GM18520 (cell line): ENCODE measurements at regions not wholly inside any gene's neighbourhood (a gene's known extent, or its start where the extent isn't known, plus 50 kb on each side); places are given as distances from the start of the nearest gene placed in this dataset.

Experiments used
- ATAC-seq: cut with Tn5 transposase; IDR thresholded peaks from one replicate; pipeline ENCODE4 v1.9.1; 2021; ENCODE audit not compliant: unreplicated experiment

DNA sequence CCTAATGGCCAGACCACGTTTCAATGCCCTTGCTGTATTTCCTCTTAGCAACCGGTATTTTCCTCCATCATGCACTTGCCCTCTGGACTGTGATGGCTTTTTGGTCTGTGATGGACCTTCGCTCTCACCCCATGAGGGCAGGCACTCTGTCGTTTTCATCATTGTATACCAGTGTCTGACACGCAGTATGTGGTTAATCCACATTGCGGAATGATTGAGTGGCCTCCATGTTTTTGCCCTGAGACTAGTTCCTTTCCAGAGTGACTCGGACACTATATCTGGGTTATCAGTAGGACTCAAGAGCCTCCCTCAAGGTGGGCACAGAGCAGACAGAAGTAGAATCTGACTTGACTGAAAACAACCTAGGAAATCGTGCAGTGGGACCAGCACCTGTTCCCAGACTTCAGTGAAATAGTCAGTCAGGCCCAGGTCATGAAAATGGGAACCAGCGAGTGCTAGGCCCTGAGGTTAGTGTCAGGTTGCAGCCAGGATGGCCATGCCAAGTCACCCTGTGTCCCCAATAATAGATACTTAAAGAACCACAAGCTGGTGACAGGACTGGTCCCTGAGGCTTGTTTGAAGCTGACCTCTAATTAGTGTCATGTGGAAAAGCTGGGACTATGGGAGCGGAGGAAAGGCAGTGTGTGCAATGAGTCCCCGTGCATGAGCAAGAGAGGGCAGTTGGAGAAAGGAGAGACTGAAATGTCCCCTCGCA is 464.7 kb downstream of the INSC start:
- ATAC-seq, result no peak

GRCh38 chr11:15580056-15580774 is 465.5 kb downstream of the INSC start:
- no peak for ATAC-seq

GRCh38 chr11:15580775-15581095 is 466.0 kb downstream of the INSC start:
- no peak for ATAC-seq

DNA sequence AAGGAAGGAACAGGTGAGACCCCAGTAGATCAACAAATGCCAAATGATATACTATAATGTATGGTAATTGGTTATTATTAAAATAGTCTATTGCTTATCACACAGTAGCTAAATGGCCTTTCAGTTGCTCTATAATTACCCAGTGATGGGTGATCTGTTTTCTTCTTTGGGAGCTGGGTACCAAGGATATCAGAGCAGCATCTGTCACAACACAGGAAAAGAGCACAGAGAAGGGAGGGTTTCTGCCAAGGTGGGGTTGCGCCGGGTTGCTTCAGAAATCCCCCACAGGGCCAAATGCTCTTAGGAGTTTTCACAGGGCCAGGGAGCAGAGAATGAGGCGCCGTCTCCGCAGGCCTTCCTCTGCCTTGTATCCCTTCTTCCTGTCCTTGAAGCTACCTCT is 469.4 kb downstream of the INSC start:
- no peak for ATAC-seq

DNA sequence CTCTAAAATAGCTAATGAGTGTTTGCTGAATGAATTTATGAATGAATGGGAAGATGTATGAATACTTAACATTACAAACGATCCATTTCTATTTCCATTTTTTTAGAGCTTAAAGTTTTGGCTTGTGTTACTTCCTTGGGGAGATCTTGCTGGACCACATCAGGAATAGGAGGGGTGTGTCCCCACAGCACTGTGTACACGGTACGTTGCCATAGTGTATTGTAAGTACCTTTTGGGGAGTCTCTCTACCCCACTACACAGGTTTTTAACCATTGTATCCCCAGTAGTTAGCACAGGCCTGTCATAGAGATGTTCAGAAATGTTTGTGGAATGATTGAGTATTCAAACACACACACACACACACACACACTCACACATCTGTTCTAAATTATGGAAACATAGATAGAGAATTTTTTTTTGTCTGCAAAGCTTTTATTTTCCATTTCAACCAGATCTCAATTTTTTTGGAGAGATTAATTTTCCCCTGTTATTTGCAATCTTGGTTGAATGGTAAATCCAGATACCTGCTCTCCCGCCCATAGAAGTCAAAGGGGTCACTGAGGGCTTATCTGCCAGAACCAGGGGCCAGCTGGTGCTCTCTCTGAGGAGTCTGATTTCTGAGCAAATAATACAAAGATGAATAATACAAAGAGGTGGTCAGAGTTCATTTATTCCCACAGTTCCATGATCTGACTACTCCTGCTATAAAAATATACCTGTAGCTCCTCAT is 471.0 kb downstream of the INSC start:
- ATAC-seq, result no peak

DNA sequence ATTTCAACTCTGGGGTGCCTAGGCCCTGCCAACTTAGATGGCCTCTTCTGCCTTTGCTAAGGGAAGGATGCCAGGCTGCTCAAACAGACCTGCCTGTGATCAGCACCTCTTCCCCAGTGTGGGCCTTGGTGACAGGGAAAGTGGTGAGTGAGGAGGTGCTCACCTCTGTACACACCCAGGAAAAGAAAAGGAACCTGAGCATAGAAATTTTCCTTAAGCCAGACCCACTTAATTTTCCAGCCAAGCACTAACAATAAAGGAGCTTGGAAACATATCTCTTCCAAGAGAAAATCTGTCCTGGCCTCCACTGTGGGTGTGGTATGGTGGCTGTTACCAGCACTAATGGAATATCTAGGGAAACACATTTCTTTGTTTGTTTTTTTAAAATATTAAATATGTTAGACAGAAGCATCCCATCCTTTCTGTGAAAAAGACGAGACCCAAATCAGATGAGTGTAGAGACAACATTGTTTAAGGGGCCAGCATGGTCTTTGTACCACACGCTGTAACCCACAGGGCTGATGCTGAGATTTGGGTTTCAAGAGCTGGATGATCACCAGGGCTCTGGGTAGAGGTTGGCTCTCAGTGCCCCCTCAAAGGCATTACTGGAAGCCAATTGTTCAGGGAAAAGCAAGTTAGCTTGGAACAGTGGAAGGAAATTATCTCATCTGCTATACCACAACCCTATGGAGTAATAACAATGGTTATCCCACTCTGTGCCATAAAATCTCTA is 472.2 kb downstream of the INSC start:
- ATAC-seq, result no peak

DNA sequence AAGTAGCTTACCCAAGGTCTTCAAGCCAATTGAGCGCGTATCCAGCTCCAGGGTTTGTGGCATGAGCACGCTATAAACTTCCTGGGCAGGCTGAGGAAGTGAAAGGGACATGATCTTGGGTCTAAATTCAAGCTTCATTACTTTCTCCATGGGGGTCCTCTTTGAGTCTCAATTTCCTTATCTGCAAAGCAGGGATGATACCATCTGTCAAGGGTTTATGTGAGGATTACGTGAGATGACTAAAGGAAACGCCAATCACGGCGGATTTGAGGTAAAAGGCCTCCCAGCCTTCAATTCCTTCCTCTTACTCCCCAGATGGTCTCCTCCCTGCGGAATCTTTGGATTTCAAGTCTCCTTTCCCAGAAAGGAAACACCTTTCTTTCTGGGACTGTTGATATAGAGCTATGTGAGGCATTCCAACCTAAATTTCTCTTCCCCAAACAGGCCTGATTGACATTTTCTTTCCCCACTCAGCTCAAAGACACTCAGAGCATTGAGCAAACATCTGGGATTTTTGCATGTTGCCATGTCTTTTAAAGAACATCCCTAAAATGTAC is 474.4 kb downstream of the INSC start:
- no peak for ATAC-seq

- ATAC-seq, result no peak
These were observed 475.4 kb downstream of the INSC start for GRCh38 chr11:15590132-15590531.

DNA sequence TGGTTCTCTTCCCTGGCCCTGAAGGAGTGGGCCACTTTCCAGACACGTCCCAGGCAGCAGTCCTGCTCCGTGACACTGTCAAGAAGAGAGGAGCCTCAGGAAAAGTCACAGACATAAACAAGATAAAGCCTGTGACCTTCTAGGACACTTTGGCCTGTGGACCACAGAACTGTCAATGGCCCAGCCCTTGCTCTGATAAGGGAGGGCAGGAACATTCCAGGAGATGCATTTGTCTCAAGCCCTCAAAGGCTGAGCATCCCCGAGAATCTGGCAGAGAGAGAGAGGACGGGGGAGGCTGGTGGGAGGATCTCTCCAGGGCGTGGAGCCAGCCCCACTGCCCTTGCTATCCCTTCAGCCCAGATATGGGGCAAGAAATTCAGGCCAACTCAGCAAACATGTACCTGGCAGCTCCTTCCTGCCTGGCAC is 476.4 kb downstream of the INSC start:
- no peak for ATAC-seq

GRCh38 chr11:15594607-15595006 is 479.9 kb downstream of the INSC start:
- ATAC-seq, result no peak

- no peak for ATAC-seq
These were observed 484.7 kb downstream of the INSC start for GRCh38 chr11:15599376-15599775.

DNA sequence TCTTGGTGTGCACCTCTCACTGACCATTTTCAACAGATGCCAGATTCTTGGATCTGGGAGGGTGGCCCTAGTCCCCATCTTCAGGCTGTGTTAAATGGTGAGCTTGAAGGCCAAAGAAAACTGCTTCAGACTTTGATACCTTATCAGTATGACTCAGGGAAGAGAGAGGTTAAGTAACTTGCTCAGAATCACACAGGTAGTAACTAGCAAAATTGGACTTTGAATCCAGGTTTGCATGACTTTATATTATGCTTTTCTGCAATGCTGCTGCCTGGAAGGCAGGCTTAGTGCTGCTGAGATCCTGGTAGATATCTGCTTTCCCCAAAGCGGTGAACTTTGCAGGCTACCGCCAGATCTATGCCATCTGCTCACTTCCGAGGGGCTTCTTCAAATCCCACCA is 487.3 kb downstream of the INSC start:
- ATAC-seq, result no peak

DNA sequence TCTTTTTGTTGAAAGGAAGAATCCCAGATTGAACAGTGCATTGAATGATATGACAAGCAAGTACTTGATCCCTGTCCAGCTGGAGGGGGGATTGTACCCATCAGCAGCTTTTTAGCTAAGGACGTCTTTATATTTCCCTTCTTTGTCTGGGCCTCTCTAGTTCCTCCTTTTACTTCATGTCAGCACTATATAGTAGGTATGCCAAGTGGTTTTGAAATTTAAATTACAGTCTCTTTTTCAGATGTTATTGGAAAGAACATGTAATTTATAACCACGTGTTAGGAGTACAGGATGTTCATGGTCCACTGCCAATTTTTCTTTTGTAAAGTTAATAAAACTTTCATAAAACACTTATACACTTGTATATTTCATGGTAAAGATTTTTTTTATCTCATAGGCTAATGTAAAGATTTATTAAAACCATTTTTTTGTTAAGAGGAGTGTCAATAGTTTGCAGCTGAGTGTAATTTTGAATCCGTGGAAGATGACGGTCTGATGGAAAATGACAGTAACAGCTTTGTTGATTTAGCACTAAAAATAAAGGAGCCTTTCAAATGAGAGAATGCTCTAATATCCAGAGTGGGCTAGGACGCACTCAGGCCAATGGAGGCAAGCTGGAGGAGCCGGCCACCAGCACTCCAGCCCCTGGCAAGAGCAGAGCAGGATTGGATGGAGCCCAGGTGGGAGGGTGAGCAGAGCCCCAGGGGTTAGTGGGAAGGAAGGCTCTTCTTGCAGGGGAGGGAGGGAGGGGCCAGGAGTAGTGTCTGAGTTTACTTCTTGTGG is 488.3 kb downstream of the INSC start:
- no peak for ATAC-seq

GRCh38 chr11:15605094-15605493 is 490.4 kb downstream of the INSC start:
- no peak for ATAC-seq

GRCh38 chr11:15607361-15608036 is 492.8 kb downstream of the INSC start:
- no peak for ATAC-seq

- no peak for ATAC-seq
These were observed 494.7 kb downstream of the INSC start for GRCh38 chr11:15609445-15609844.

DNA sequence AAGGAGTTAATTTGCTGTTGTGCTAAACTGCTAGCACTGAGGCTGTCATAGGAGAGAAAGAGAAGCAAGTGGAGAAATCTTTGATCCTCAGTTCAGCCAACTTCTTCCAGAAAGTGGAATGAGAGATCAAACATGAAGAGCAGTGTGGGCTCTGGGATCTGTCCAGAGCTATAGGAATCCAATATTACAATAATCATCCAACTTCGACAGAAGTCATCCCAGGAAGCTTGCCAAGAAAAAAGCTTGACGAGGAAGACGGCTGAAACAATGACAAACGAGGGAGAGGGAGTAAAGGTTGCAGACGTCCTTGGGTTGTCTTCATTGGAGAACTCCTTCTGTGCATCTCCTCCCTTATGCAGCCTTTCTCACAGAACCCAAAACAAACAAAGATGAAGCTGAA is 496.2 kb downstream of the INSC start:
- ATAC-seq, result no peak

- ATAC-seq, result no peak
These were observed 498.5 kb downstream of the INSC start for GRCh38 chr11:15613251-15613650.

GRCh38 chr11:15613789-15614188 is 499.1 kb downstream of the INSC start:
- ATAC-seq, result no peak
